Activated CD8-positive, alpha-beta T cell treated with anti-CD3 and anti-CD28 coated beads for 36 hours (primary cell): ENCODE measurements at regions not wholly inside any gene's neighbourhood (a gene's known extent, or its start where the extent isn't known, plus 50 kb on each side); places are given as distances from the start of the nearest gene placed in this dataset.

Source experiments
- ATAC-seq: fragments of 200-7000 bp; cut with Tn5 transposase; one replicate; pipeline ENCODE4 v1.10.0; 2021; ENCODE audit warnings: mild to moderate bottlenecking, moderate library complexity
- CTCF ChIA-PET: fragments of 350-600 bp; sonication (Branson Sonifier 250); formaldehyde crosslinking; loops from one replicate; lab custom pipeline; 2021; ENCODE audit warnings: antibody characterized with exemption; lab: Charles Lee
- POLR2A ChIA-PET: fragments of 350-600 bp; sonication (Branson Sonifier 250); formaldehyde crosslinking; loops from one replicate; lab custom pipeline; 2021; ENCODE audit warnings: antibody characterized with exemption; lab: Charles Lee
- DNase-seq: peaks from one replicate; pipeline ENCODE4 v3.0.0-alpha.2; 2020
- H3K27ac Mint-ChIP-seq: one replicate; pipeline ENCODE4 v1.8.0; 2021; ENCODE audit warnings: mild to moderate bottlenecking, mixed read lengths
- H3K27me3 Mint-ChIP-seq: one replicate; pipeline ENCODE4 v1.8.0; 2021; ENCODE audit warnings: mixed read lengths
- H3K36me3 Mint-ChIP-seq: one replicate; pipeline ENCODE4 v1.8.0; 2021; ENCODE audit warnings: low read depth, mixed read lengths
- H3K4me1 Mint-ChIP-seq: one replicate; pipeline ENCODE4 v1.8.0; 2021; ENCODE audit warnings: low read depth, mixed read lengths
- H3K4me3 Mint-ChIP-seq: one replicate; pipeline ENCODE4 v1.8.0; 2021; ENCODE audit warnings: mild to moderate bottlenecking, moderate library complexity, mixed read lengths
- H3K9me3 Mint-ChIP-seq: one replicate; pipeline ENCODE4 v1.8.0; 2021; ENCODE audit warnings: mixed read lengths
- CTCF ChIP-seq: fragments of 200-600 bp; IDR thresholded peaks from one replicate; pipeline ENCODE4 v1.8.0; 2022; ENCODE audit warnings: antibody characterized with exemption, mild to moderate bottlenecking
- intact Hi-C: fragments of 100-400 bp; cut with micrococcal nuclease; formaldehyde crosslinking; loops from one replicate; pipeline ENCODE4 v1.10.0; 2022

DNA sequence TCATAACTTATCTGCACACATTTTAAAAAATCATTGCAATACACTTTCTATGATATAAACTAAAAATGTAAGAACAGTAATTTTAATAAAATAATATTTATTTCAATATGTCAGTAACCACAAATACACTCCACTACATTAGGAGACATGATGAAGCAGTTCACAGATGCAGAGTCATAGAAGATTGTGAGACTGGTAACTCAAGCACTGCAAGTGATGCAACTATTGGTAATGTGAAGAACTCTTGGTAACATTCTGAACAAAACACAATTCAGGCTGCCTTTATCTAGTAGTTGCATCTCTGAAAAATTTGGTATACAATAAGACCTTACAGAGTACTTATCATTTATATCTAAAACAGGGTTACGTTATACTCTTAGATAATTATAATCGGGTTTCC, 52.6 kb upstream of the LRAT start:
- no peak for ATAC-seq
- H3K27ac Mint-ChIP-seq = no peak overlapping the region
- no peak overlapping the region for H3K4me3 Mint-ChIP-seq
- no peaks in the 10 kb centered on the region for H3K4me1 Mint-ChIP-seq
- no peak for DNase-seq
- no peak for TF ChIP-seq CTCF
- intact Hi-C loops = no loop called here
- POLR2A ChIA-PET = no interaction called here
- H3K36me3 Mint-ChIP-seq = no peaks in the 10 kb centered on the region
- peaks cover 15% of the 10 kb centered on the region for H3K27me3 Mint-ChIP-seq
- H3K9me3 Mint-ChIP-seq = no peaks in the 10 kb centered on the region
- CTCF ChIA-PET = no interaction called here

DNA sequence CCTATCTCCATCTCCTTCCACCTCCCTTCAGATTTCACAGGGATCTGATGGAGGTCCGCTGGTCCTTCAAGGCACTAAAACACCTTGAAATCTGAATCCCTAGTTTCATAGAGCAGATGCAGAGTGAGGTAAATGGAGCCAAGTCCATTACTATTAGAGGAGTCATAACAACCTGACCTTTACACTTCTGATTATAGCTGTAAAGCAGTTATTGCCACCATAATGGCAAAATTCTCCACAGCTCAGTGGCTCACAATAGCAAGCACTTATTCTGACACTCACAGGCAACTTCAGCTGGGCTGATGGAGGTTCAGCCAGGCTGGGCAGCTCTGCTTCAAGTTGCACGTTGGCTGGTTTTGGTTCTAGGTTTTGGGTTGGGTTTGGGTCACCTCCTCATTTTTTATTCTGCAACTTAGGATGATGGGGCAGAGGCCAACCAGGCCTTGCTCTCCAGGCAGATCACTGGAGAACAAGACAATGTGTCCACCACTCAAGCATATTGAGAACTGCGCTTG, 51.4 kb upstream of the LRAT start:
- Mint-ChIP-seq H3K4me3 (no peak overlapping the region), H3K9me3 (no peaks in the 10 kb centered on the region), H3K27ac (no peak overlapping the region), H3K4me1 (no peaks in the 10 kb centered on the region), H3K27me3 (peaks cover 18% of the 10 kb centered on the region), H3K36me3 (no peaks in the 10 kb centered on the region)
- POLR2A ChIA-PET = no interaction called here
- ATAC-seq (no peak), DNase-seq (no peak)
- TF ChIP-seq CTCF = no peak
- intact Hi-C loops = no loop called here
- CTCF ChIA-PET = no interaction called here
